H1 (cell line): ENCODE measurements at regions not wholly inside any gene's neighbourhood (a gene's known extent, or its start where the extent isn't known, plus 50 kb on each side); places are given as distances from the start of the nearest gene placed in this dataset.

Experiments
- CEBPB ChIP-seq: IDR thresholded peaks from 2 replicates; pipeline ENCODE4 v1.6.1; 2012; ENCODE audit warnings: low read depth, low read length
- EZH2 ChIP-seq: fragments of 200-600 bp; sonication (generic); IDR thresholded peaks from 2 replicates; pipeline ENCODE4 v1.7.1; 2012; ENCODE audit warnings: low read depth, mild to moderate bottlenecking, moderate library complexity, low read length, inconsistent platforms; ENCODE audit not compliant: severe bottlenecking
- SIX5 ChIP-seq: IDR thresholded peaks from 2 replicates; pipeline ENCODE4 v1.6.1; 2011; ENCODE audit warnings: mild to moderate bottlenecking, low read depth, low read length

DNA sequence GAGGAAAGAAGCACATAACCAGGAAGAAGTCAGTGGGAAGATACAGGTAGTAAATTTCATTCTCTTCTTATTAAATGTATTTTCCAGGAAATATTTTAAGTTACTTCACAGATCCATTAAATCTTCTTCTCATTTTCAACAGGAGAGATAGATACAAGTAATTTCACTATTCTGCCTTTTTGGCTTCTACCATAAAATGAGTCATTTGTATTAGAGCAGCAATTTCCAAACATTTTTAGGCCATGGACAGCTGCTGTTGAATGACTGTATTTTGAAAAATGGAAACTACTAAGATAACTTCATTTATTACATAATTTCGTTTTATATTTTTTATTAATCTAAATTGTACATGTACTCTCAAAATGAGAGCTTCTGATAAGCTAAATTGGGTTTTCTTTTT, 809.6 kb upstream of the API5 start:
- no peak for TF ChIP-seq SIX5
- TF ChIP-seq CEBPB: no peak
- no peak for TF ChIP-seq EZH2
